ENCODE measurements at regions not wholly inside any gene's neighbourhood (a gene's known extent, or its start where the extent isn't known, plus 50 kb on each side); places are given as distances from the start of the nearest gene placed in this dataset.

GRCh38 chr11:39021539-39021938 is 2423.5 kb upstream of the RAG2 start:
- Mint-ChIP-seq H3K4me3 (ENCODE audit: unreplicated experiment) (no peak overlapping the region), H3K9me3 (ENCODE audit: low read depth) (no peaks in the 10 kb centered on the region), H3K27ac (ENCODE audit: unreplicated experiment) (no peak overlapping the region), H3K36me3 (ENCODE audit: low read depth) (no peaks in the 10 kb centered on the region), H3K27me3 (ENCODE audit: low read depth) (peaks cover 2% of the 10 kb centered on the region), H3K4me1 (ENCODE audit: low read depth) (no peaks in the 10 kb centered on the region)
- no peak for DNase-seq (ENCODE audit: low spot score)
- TF ChIP-seq CTCF (IDR thresholded peaks at IDR 0.05): no peak

DNA sequence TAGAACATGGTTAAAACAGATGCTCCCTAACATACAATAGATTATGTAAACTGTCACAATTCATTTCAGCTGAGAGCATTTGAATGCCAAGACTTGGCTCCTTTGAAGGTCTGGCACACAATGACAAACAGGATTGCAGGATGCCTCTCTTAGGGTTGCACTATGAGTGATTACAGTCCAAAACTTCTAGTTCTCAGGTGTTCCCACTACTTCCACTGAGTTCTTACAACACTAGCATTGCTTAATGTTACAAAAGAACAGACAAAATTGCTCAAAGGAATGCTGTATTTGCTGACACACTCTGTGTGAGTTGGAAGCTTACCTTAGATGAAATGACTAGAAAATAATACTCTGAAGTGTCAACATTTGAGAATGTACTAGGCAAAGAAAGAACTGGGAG is 2413.8 kb upstream of the RAG2 start:
- no peak overlapping the region for H3K4me3 Mint-ChIP-seq (ENCODE audit: unreplicated experiment)
- H3K27ac Mint-ChIP-seq (ENCODE audit: unreplicated experiment): no peak overlapping the region
- H3K36me3 Mint-ChIP-seq (ENCODE audit: low read depth): no peaks in the 10 kb centered on the region
- H3K27me3 Mint-ChIP-seq (ENCODE audit: low read depth): peaks cover 4% of the 10 kb centered on the region
- no peak for TF ChIP-seq CTCF (IDR thresholded peaks at IDR 0.05)
- no peak for DNase-seq (ENCODE audit: low spot score)
- H3K9me3 Mint-ChIP-seq (ENCODE audit: low read depth): peaks cover 14% of the 10 kb centered on the region
- H3K4me1 Mint-ChIP-seq (ENCODE audit: low read depth): no peaks in the 10 kb centered on the region

- Mint-ChIP-seq H3K27ac (ENCODE audit: unreplicated experiment) (no peak overlapping the region), H3K27me3 (ENCODE audit: low read depth) (no peaks in the 10 kb centered on the region), H3K9me3 (ENCODE audit: low read depth) (peaks cover 2% of the 10 kb centered on the region), H3K36me3 (ENCODE audit: low read depth) (no peaks in the 10 kb centered on the region), H3K4me1 (ENCODE audit: low read depth) (no peaks in the 10 kb centered on the region), H3K4me3 (ENCODE audit: unreplicated experiment) (no peak overlapping the region)
- no peak for DNase-seq (ENCODE audit: low spot score)
- no peak for TF ChIP-seq CTCF (IDR thresholded peaks at IDR 0.05)
Observed at GRCh38 chr11:38990841-38991240, 2392.8 kb upstream of the RAG2 start.

- Mint-ChIP-seq H3K4me3 (ENCODE audit: unreplicated experiment) (no peak overlapping the region), H3K4me1 (ENCODE audit: low read depth) (no peaks in the 10 kb centered on the region), H3K9me3 (ENCODE audit: low read depth) (peaks cover 9% of the 10 kb centered on the region), H3K27ac (ENCODE audit: unreplicated experiment) (no peak overlapping the region), H3K36me3 (ENCODE audit: low read depth) (no peaks in the 10 kb centered on the region), H3K27me3 (ENCODE audit: low read depth) (no peaks in the 10 kb centered on the region)
- no peak for DNase-seq (ENCODE audit: low spot score)
- TF ChIP-seq CTCF (IDR thresholded peaks at IDR 0.05): no peak
Observed at GRCh38 chr11:38990139-38990538, 2392.1 kb upstream of the RAG2 start.

- no peak for DNase-seq (ENCODE audit: low spot score)
- H3K27ac Mint-ChIP-seq (ENCODE audit: unreplicated experiment): no peak overlapping the region
- H3K36me3 Mint-ChIP-seq (ENCODE audit: low read depth): no peaks in the 10 kb centered on the region
- H3K27me3 Mint-ChIP-seq (ENCODE audit: low read depth): no peaks in the 10 kb centered on the region
- TF ChIP-seq CTCF (IDR thresholded peaks at IDR 0.05): no peak
- H3K9me3 Mint-ChIP-seq (ENCODE audit: low read depth): peaks cover 20% of the 10 kb centered on the region
- no peak overlapping the region for H3K4me3 Mint-ChIP-seq (ENCODE audit: unreplicated experiment)
- H3K4me1 Mint-ChIP-seq (ENCODE audit: low read depth): no peaks in the 10 kb centered on the region
Observed at GRCh38 chr11:38988908-38989307, 2390.9 kb upstream of the RAG2 start.

Measured in chondrocyte (in vitro differentiated cells).